GM12874 (cell line): ENCODE measurements at regions not wholly inside any gene's neighbourhood (a gene's known extent, or its start where the extent isn't known, plus 50 kb on each side); places are given as distances from the start of the nearest gene placed in this dataset.

Experiments used
- CTCF ChIP-seq: IDR thresholded peaks from 2 replicates; pipeline ENCODE4 v1.5.1; 2011; ENCODE audit warnings: low read depth, mild to moderate bottlenecking, control low read depth, low read length, moderate library complexity; ENCODE audit not compliant: insufficient read depth

GRCh38 chr6:40263970-40264369, 323.2 kb downstream of the LRFN2 start:
- no peak for TF ChIP-seq CTCF

- no peak for TF ChIP-seq CTCF
Measured at GRCh38 chr6:40262363-40262762, 324.8 kb downstream of the LRFN2 start.

- no peak for TF ChIP-seq CTCF
Measured at GRCh38 chr6:40258531-40258930, 324.3 kb upstream of the MOCS1 start.

- TF ChIP-seq CTCF, result no peak
Measured at GRCh38 chr6:40256831-40257230, 322.6 kb upstream of the MOCS1 start.

- no peak for TF ChIP-seq CTCF
Measured at GRCh38 chr6:40256224-40256623, 322.0 kb upstream of the MOCS1 start.

- no peak for TF ChIP-seq CTCF
Measured at GRCh38 chr6:40253420-40253819, 319.2 kb upstream of the MOCS1 start.

- TF ChIP-seq CTCF, result no peak
Measured at GRCh38 chr6:40252531-40253258, 318.4 kb upstream of the MOCS1 start.
